GM12878 (cell line): ENCODE measurements at regions not wholly inside any gene's neighbourhood (a gene's known extent, or its start where the extent isn't known, plus 50 kb on each side); places are given as distances from the start of the nearest gene placed in this dataset.

Experiments used
- RELA ChIP-seq: fragments of 450-650 bp; IDR thresholded peaks from 2 replicates; pipeline ENCODE4 v1.8.0; 2014; ENCODE audit warnings: borderline replicate concordance; ENCODE audit not compliant: partially characterized antibody
- TF ChIP-seq, protein P1 (sequence below), 3 experiments: IDR thresholded peaks in 2 of 3; conservative IDR thresholded peaks in 1 of 3; 2 replicates each; pipeline ENCODE4 v1.5.1; 2011; ENCODE audit warnings: low read depth in 3 of 3, low read length in 3 of 3, mild to moderate bottlenecking in 3 of 3, control low read depth in 2 of 3, moderate library complexity in 2 of 3, inconsistent platforms in 1 of 3, mixed read lengths in 1 of 3; ENCODE audit not compliant: control insufficient read depth in 2 of 3, insufficient read depth in 1 of 3; ENCODE audit errors: extremely low read depth in 1 of 3

DNA sequence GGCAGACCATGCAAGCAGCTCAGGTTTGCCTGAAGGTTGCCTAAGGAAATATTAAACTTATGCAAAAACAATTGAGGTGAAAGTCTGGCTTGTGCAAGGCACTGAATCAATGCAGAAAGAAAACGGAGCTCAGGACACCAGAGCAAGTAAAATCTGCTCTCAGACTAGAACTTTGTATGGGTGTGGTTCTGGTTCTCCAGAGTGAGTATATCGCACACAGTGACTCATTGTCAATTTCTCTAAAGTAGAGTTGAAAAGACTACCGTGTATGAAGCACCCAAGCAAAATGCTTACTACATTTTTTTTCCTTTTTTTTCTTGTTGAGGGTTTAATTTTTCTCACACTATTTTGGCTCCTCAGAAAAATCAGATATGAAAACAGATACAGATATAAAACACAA, 650.3 kb upstream of the CDH10 start:
- TF ChIP-seq RELA, result no peak
- TF ChIP-seq, protein P1, sequence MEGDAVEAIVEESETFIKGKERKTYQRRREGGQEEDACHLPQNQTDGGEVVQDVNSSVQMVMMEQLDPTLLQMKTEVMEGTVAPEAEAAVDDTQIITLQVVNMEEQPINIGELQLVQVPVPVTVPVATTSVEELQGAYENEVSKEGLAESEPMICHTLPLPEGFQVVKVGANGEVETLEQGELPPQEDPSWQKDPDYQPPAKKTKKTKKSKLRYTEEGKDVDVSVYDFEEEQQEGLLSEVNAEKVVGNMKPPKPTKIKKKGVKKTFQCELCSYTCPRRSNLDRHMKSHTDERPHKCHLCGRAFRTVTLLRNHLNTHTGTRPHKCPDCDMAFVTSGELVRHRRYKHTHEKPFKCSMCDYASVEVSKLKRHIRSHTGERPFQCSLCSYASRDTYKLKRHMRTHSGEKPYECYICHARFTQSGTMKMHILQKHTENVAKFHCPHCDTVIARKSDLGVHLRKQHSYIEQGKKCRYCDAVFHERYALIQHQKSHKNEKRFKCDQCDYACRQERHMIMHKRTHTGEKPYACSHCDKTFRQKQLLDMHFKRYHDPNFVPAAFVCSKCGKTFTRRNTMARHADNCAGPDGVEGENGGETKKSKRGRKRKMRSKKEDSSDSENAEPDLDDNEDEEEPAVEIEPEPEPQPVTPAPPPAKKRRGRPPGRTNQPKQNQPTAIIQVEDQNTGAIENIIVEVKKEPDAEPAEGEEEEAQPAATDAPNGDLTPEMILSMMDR (IDR thresholded peaks at IDR 0.05 in 2 of 3, conservative IDR thresholded peaks at IDR 0.05 in 1 of 3; ENCODE audit: control insufficient read depth in 2 of 3, extremely low read depth in 1 of 3, insufficient read depth in 1 of 3, low read depth in 3 of 3, low read length in 3 of 3), result no peak
